Smooth muscle cell (in vitro differentiated cells): ENCODE measurements at regions not wholly inside any gene's neighbourhood (a gene's known extent, or its start where the extent isn't known, plus 50 kb on each side); places are given as distances from the start of the nearest gene placed in this dataset.
"Not testable (repeated sequence)": the region's sequence is repeated elsewhere in the genome, so short reads cannot be mapped to it uniquely, and the experiment has no call there.

Experiments used
- DNase-seq: peaks from one replicate; lab custom pipeline; 2025; ENCODE audit not compliant: unreplicated experiment; lab: John Stamatoyannopoulos, UW
- H2AFZ ChIP-seq: fragments of 200-600 bp; sonication (generic); 2 replicates; pipeline ENCODE4 v1.6.0; 2016; ENCODE audit warnings: antibody characterized with exemption, low read depth, mild to moderate bottlenecking
- H3F3A ChIP-seq: fragments of 200-600 bp; sonication (generic); 2 replicates; pipeline ENCODE4 v1.6.0; 2017; ENCODE audit warnings: antibody characterized with exemption, low read depth
- H3K27ac ChIP-seq: fragments of 200-600 bp; sonication (generic); 2 replicates; pipeline ENCODE4 v1.5.1; 2016; ENCODE audit warnings: low read depth, mild to moderate bottlenecking
- H3K27me3 ChIP-seq: fragments of 200-600 bp; sonication (generic); 2 replicates; pipeline ENCODE4 v1.6.1; 2016; ENCODE audit warnings: low read depth, mild to moderate bottlenecking
- H3K36me3 ChIP-seq: fragments of 200-600 bp; sonication (generic); 2 replicates; pipeline ENCODE4 v1.5.1; 2016; ENCODE audit warnings: low read depth
- H3K4me1 ChIP-seq: fragments of 200-600 bp; sonication (generic); 2 replicates; pipeline ENCODE4 v1.5.1; 2016; ENCODE audit warnings: low read depth
- H3K4me2 ChIP-seq: fragments of 200-600 bp; sonication (generic); 2 replicates; pipeline ENCODE4 v1.6.0; 2016; ENCODE audit warnings: mild to moderate bottlenecking
- H3K4me3 ChIP-seq: fragments of 200-600 bp; sonication (generic); 2 replicates; pipeline ENCODE4 v1.5.1; 2016; ENCODE audit warnings: mild to moderate bottlenecking
- H3K79me2 ChIP-seq: fragments of 200-600 bp; sonication (generic); 2 replicates; pipeline ENCODE4 v1.6.0; 2016; ENCODE audit warnings: low read depth, mild to moderate bottlenecking
- H3K9ac ChIP-seq: fragments of 200-600 bp; sonication (generic); 2 replicates; pipeline ENCODE4 v1.6.0; 2016; ENCODE audit warnings: low read depth
- H3K9me3 ChIP-seq: fragments of 200-600 bp; sonication (generic); replicated peaks from 2 replicates; pipeline ENCODE4 v1.5.1; 2016; ENCODE audit warnings: low read depth
- H4K20me1 ChIP-seq: fragments of 200-600 bp; sonication (generic); 2 replicates; pipeline ENCODE4 v1.6.0; 2016; ENCODE audit warnings: low read depth
- CTCF ChIP-seq: fragments of 200-600 bp; sonication (generic); IDR thresholded peaks from 2 replicates; pipeline ENCODE4 v1.5.1; 2017; ENCODE audit warnings: borderline replicate concordance, mild to moderate bottlenecking, antibody characterized with exemption; ENCODE audit not compliant: insufficient read depth, poor library complexity, severe bottlenecking
- WGBS: methylation state at CpG from one replicate; pipeline ENCODE4 v1.1.7; 2016; ENCODE audit warnings: low lambda C conversion rate; 5-methylcytosine and 5-hydroxymethylcytosine counted together

GRCh38 chr5:26390608-26391007 lies 647.8 kb downstream of the CDH9 start:
- WGBS: 90% methylated on average over 5 of the region's 5 CpGs
- no peaks in the 10 kb centered on the region for H3K27me3 ChIP-seq
- no peak for TF ChIP-seq CTCF
- DNase-seq: no peak
- no peaks in the 10 kb centered on the region for H3K79me2 ChIP-seq
- H3K4me1 ChIP-seq: no peaks in the 10 kb centered on the region
- no peaks in the 10 kb centered on the region for H3K36me3 ChIP-seq
- H3F3A ChIP-seq: no peaks in the 10 kb centered on the region
- H3K4me2 ChIP-seq: no peak overlapping the region
- H3K4me3 ChIP-seq: no peak overlapping the region
- H3K9me3 ChIP-seq: no peaks in the 10 kb centered on the region
- no peak overlapping the region for H3K27ac ChIP-seq
- no peaks in the 10 kb centered on the region for H4K20me1 ChIP-seq
- no peak overlapping the region for H3K9ac ChIP-seq
- H2AFZ ChIP-seq: no peak overlapping the region

- H2AFZ ChIP-seq: no peak overlapping the region
- no peaks in the 10 kb centered on the region for H3K4me1 ChIP-seq
- no peaks in the 10 kb centered on the region for H3K27me3 ChIP-seq
- WGBS: 0% methylated on average over 1 of the region's 1 CpG
- H3K4me2 ChIP-seq: no peak overlapping the region
- H3K36me3 ChIP-seq: no peaks in the 10 kb centered on the region
- no peak overlapping the region for H3K4me3 ChIP-seq
- no peaks in the 10 kb centered on the region for H3K9me3 ChIP-seq
- TF ChIP-seq CTCF: no peak
- H3K79me2 ChIP-seq: no peaks in the 10 kb centered on the region
- no peak overlapping the region for H3K9ac ChIP-seq
- H3K27ac ChIP-seq: no peak overlapping the region
- H3F3A ChIP-seq: no peaks in the 10 kb centered on the region
- no peaks in the 10 kb centered on the region for H4K20me1 ChIP-seq
- no peak for DNase-seq
These were observed 649.4 kb downstream of the CDH9 start for GRCh38 chr5:26388976-26389375.

GRCh38 chr5:26386532-26386931 lies 651.9 kb downstream of the CDH9 start:
- Histone ChIP-seq H3K4me3 (no peak overlapping the region), H3K9ac (no peak overlapping the region), H3K4me1 (no peaks in the 10 kb centered on the region), H3K9me3 (no peaks in the 10 kb centered on the region), H4K20me1 (no peaks in the 10 kb centered on the region), H3K4me2 (no peak overlapping the region), H3F3A (no peaks in the 10 kb centered on the region), H3K79me2 (no peaks in the 10 kb centered on the region), H2AFZ (no peak overlapping the region), H3K27me3 (no peaks in the 10 kb centered on the region), H3K27ac (no peak overlapping the region), H3K36me3 (no peaks in the 10 kb centered on the region)
- TF ChIP-seq CTCF: no peak
- 77% methylated on average over 1 of the region's 1 CpG for WGBS
- no peak for DNase-seq

- H3K9me3 ChIP-seq, H3K36me3 ChIP-seq, DNase-seq, H3K27me3 ChIP-seq, H4K20me1 ChIP-seq, H3K4me1 ChIP-seq, H2AFZ ChIP-seq, H3K4me3 ChIP-seq, H3K9ac ChIP-seq, H3K27ac ChIP-seq, H3K4me2 ChIP-seq, H3K79me2 ChIP-seq, H3F3A ChIP-seq: not testable (repeated sequence)
- WGBS: 82% methylated on average over 4 of the region's 4 CpGs
These were observed 673.8 kb downstream of the CDH9 start for GRCh38 chr5:26364624-26365023.
